Fibroblast of skin of scalp (primary cell): ENCODE measurements at regions not wholly inside any gene's neighbourhood (a gene's known extent, or its start where the extent isn't known, plus 50 kb on each side); places are given as distances from the start of the nearest gene placed in this dataset.

Experiments
- DNase-seq: peaks from one replicate; pipeline ENCODE4 v3.0.0-alpha.2; 2013

DNA sequence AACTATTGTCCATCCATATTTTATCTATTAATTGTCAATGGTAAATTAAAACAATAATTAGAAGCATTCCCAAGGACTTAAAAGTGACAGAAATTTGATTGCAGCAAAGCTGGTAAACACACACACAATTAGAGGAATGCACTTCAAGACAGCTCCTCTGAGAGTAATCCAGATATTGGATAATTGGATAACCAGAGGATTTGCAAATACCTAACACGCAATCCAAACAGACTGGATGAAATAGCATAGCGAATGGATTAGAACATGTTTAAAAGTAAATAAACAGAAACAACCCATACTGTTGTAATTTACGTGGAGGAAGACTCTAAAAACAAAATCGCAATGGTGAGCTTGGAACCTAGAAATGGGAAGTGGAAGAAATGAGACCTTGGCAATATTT is 239.8 kb downstream of the METTL4 start:
- no peak for DNase-seq

DNA sequence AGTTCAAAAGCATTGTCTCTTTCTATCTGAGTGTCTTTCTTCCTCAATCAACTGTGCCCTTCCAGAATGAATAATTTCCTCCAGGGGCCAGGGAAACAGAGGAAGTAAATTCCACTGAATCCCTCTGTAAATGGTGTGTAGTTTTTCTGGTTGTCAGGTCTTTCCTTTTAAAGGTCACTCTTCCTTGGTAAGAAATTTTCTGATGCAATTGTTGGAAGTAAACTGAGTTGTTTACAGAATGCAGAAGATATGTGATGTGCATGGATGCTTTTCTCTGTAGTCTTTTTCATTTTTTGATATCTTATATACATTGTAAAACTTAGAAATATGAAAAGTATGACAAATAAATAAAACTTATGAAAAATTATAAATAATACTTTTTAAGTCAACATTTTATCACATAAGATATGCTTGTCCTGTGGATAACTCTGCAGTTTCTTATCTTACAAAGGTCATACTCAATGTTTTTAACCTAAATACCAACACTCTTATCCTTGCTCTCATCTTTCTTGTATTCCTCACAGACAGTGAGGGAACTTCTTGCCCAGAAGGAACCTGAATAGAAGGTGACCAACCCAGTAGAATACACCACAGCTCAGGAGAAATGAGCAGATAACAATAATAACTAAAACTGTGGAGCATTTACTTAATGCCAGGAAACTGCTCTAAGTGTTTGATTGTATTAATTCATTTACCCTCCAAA is 234.5 kb downstream of the METTL4 start:
- DNase-seq = no peak

GRCh38 chr18:2337552-2338141 is 233.7 kb downstream of the METTL4 start:
- peak; percentile 18 for DNase-seq

DNA sequence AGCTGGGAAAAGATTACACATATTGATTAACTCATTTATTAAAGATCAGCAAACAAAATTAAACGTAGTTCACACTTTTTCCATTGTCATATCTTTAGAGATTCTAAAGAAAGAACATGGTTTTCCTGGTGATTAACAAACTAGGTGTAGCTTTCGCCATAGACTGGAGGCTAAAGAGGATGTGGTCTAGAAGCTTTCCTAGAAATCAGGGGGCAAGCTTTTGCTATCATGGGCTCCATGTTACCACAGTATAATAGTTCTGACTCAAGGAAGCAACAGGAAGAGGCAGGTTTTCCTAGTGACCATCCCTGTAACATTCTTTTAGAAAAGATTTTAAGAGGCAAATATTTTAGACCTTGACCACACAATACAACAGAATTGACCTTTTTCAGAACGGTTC is 232.7 kb downstream of the METTL4 start:
- no peak for DNase-seq

DNA sequence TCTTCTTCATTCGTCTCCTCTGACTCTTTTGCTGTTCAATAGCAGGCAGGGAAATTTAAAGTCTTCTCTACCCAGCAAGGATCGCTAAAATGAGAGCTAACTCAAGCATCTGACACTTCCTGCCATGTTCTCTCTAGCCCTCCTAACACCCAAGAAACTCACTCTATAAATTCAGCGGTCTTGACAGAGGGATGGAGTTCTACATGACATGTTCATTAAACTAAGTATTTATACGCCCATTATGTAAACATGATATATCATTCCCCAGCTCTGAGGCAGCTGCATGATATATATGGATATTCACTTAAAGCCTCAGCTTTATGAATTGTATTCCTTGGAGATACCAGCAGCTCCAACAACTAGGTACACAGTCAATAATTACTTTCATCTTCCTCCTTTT is 231.0 kb downstream of the METTL4 start:
- no peak for DNase-seq

DNA sequence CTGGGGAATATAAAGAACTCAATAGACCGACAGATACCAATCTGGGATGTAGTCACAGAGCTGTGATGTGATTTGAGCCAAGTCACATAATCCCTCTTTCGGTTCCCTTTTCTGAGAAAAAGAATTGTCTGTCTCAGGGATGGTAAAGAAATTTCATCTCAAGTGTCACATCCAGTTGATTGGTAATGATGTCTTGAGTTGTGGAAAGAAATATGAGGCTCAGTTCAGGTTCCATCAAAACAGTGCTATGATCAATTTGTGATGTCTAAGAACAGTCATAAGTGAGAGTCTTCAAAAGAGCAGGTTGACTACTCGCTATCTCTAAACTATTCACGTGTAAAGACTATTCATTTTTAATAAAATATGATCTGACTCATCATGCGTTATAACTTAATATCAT is 223.3 kb downstream of the METTL4 start:
- DNase-seq = no peak

DNA sequence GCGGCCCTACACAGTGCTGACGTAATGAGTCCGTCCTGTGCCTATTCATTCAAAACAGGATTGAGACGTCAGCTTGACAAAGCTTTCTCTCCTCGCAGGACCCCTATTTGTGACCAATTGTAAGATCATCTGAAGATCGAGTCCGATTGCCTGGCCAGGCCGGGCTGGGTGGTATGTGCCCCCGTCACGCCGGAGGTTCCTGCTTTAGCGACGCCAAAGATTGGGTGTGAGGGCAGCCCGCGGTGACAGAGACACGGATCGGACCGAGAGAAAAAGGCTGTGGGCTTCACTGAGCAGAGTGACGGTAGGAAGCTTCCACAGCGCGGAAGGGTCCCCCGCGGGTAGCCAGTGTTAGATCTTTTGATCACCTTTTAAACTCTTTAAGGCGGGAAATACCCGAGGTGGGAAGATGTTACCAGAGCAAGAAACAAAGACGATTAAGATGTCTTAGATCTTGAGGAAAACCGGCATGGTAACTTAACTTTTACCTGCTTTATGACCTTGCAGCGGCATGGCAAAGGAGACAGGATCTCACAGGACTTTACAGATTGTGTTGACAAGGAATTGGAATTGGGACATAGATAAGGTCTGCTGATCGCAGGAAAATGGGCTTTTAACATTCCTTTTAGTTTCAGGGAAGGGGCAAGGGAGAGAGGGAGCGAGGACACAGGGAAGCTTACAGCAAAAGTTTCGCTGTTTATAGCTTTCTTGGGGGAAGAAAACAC is 220.0 kb downstream of the METTL4 start:
- DNase-seq = no peak

DNA sequence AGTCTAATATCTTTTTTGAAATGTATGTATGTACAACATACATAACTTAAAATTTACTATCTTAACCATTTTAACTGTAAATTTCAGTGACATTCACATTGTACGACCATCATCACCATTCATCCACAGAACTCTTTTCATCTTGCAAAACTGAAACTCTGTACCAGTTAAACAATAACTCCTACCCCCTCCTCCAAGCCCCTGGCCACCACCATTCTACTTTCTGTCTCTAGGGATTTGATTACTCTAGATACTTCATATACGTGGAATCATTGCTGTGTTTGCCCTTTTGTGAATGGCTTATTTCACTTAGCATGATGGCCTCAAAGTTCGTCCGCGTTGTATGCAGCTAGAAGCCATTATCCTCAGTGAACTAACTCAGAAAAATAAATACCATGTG is 217.0 kb downstream of the METTL4 start:
- DNase-seq = no peak

GRCh38 chr18:2356906-2357305 is 214.4 kb downstream of the METTL4 start:
- no peak for DNase-seq

DNA sequence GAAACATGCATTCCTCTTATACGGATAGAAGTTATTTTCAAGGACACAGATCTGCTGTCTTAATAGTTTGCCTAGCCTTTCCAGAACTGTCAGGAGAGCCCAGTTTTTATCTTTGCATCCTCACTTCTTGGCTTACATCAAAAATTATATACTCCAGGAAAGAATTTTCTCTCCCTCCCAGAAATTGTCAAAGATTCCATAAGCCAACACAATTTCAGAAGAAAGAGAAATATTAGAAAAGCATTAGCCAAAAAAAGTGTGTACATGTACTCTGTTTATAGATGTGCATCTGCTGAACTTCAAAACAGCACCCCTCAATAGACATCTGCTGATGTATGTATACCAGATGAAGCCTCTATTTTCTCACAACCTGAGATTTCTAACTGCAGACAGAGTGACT is 210.4 kb downstream of the METTL4 start:
- DNase-seq = no peak

- DNase-seq = no peak
These were observed 203.2 kb downstream of the METTL4 start for GRCh38 chr18:2368102-2368501.

DNA sequence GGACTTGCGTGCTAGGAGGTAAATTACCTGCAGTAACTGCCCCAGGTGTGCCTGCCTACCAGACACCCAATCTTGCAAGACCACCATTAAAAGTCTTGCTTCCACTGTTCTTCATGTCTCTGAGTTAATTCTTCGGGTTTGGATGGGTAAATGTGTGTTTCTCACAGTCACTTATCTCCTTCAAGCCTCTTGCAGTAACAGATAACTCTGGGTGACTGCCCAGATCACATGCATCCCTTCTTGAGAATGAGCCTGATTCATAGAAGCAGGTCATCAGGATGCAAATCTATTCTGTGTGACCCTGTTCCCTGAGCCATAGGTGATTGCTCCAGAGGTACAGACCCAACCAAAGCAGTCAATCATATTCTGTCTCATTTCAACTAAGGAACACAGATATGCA is 194.6 kb downstream of the METTL4 start:
- no peak for DNase-seq

DNA sequence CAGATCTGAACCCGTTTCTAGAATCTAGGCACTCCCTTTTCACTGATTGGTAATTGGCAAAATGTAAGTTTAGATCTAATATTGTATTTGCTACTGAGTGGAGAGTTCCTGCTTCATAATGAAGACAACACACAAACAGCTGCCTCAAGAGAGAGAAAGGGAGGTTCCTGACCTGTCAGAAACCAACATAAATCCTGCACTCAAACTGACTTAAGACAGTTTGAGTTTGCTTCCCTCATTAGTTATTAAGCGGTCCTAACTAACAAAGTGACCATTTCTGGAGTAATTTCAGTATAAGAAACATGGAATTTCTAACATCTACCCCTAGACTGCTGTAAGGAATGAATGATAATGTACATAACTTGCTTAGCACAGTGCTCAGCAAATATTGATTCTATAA is 191.2 kb downstream of the METTL4 start:
- DNase-seq = no peak

DNA sequence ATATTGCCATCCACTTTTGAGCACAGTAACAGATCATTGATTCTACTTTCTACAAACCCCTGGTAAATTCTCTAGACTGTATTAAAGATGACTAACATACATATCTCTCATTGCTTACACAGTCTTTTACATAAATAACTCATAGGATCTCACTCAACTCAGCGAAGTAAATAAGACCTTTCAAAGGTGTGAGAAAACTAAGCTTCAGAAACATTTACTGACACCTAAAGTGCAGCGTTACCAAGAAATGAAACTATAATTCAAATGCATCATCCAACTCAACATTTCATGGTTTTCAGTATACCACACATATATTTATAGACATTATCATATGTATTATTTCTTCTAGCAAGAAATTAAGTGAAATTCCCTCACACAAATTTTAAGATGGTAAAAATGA is 189.8 kb downstream of the METTL4 start:
- no peak for DNase-seq

DNA sequence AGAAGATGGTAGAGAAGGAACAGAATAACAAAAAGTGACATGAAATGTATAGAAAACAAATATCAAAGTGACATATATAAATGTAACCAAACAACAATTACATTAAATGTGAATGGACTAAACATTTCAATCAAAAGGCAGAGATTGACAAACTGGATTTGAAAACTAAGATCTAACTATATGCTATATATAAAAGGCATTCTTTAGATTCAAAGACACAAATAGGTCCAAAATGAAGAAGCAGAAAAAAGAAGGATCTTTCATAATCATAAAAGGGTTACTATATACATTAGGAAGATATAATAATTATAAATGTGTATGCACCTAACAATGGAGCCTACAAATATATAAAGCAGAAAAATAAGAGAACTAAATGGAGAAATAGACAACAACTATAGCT is 183.7 kb downstream of the METTL4 start:
- DNase-seq = no peak

- DNase-seq = no peak
These were observed 181.1 kb downstream of the METTL4 start for GRCh38 chr18:2390158-2390557.

- DNase-seq = no peak
These were observed 179.8 kb downstream of the METTL4 start for GRCh38 chr18:2391470-2391869.

DNA sequence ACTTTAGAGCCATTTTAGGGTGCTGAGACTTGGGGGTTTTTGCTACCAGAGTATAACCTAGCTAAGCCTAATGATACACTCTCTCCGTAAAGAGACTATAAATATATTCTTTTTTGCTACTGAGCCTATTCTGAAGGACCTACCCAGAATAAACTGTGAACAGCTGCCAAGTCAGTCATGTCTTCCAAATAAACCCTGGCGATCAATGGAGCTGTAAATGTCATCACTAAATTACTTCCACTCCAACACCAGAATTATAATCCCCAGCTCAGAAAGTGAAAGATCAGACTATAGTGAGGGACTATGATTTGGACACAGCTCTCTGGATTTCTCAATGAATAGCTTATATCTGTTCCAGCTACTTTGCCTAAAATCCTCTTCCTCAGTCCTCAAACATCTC is 178.9 kb downstream of the METTL4 start:
- DNase-seq = no peak

DNA sequence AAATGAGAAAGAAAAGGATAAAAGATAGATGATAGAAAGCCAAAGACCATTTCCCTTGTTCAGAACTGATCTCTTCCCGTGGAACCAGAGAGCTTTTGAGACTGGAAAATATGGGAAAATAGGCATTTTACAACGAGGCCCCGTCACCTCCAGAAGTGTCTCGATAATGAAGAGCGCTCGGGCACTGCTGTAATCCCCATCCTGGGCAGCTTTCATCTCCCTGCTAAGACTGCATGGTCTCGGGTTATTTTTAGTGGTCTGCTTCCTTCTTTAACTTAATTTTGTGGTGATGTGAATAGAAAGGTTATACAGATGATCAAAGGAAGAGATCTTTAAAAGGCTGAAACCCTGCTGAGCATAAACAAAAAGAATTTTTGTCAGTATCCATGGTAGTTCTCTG is 176.6 kb downstream of the METTL4 start:
- no peak for DNase-seq

DNA sequence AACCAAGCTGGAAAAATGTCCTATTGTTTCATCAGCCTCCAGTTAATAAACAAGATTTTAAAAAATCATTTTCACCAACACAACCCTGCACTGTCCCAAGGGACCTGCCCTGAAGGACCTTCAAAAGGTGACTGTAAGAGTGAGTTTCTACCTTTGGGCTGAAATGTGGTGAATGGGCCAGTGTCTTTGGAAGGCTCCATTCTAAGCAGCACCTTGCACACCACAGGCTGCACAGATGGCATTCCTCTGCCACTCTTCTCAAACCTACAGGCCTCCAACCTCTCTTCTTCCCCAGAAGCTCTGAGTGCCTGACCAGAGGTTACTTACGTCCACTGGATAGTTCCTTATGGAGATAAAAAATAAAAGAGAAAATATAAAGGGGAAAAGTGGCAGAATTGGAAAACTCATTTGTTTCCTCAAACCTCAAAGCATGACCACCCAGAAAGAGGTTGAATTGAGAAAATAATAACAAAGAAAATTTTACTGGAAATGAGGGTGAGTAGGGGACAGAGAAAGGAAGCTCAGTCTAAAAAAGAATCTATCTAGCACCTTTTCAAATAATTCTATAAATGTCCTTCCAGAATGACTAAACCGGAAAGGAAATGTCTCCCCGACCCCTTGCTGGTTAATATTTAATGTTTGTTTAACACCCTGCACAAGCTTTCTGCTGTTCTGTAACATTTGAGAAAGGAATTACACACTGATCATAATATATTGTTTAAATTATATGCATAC is 175.7 kb downstream of the METTL4 start:
- DNase-seq = no peak

DNA sequence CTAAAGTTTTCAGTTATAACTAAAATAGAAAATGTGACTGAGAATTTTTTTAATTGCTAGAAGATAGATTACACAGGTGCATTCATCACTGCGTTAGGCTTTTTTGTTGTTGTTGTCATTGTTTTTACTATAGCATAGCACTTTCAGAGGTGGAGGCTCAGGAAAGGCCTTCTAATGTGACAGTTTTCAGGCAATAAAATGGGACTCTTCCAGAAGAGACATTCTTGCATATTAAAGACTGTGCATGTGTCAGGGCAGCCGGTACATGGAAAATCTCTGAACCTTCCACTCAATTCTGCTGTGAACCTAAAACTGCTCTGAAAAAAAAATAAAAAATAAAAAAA is 175.2 kb downstream of the METTL4 start:
- DNase-seq = no peak

DNA sequence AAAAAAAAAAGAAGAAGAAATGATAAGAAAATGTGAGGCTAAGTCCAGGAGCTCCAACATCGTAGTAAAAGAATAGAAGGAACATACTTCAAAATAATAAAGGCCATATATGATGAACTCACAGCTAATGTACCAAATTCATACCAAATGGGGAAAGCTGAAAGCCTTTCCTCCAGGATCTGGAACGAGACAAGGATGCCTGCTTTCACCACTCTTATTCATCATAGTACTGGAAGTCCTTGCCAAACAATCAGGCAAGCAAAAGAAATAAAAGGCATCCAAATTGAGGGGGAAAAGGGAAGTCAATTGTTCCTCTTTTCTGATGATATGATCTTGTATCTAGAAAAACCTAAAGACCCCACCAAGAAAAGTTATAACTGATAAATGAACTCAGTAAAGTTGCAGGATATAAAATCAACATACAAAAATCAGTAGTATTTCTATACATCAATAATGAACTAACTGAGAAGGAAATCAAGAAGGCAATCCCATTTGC is 170.6 kb downstream of the METTL4 start:
- peak; percentile 14 for DNase-seq

- peak; percentile 80 for DNase-seq
These were observed 169.2 kb downstream of the METTL4 start for GRCh38 chr18:2402084-2402483.
